WTC11 (cell line): ENCODE measurements at regions not wholly inside any gene's neighbourhood (a gene's known extent, or its start where the extent isn't known, plus 50 kb on each side); places are given as distances from the start of the nearest gene placed in this dataset.

Experiments
- ATAC-seq: fragments of 200-7000 bp; cut with Tn5 transposase; 2 replicates; pipeline ENCODE4 v1.10.0; 2021; ENCODE audit warnings: mild to moderate bottlenecking, moderate library complexity
- CTCF ChIA-PET: fragments of 300-600 bp; sonication (Branson Sonifier 250); formaldehyde crosslinking; loops from one replicate; lab custom pipeline; 2021; ENCODE audit warnings: antibody characterized with exemption; lab: Charles Lee
- POLR2A ChIA-PET: fragments of 350-600 bp; sonication (Branson Sonifier 250); formaldehyde crosslinking; loops from one replicate; lab custom pipeline; 2021; ENCODE audit warnings: antibody characterized with exemption; lab: Charles Lee
- DNase-seq: peaks from one replicate; pipeline ENCODE4 v3.0.0; 2021; ENCODE audit warnings: low spot score
- H3K27ac Mint-ChIP-seq: 2 replicates; pipeline ENCODE4 v1.8.0; 2021; ENCODE audit warnings: mixed read lengths
- H3K27me3 Mint-ChIP-seq: 2 replicates; pipeline ENCODE4 v1.8.0; 2021; ENCODE audit warnings: low read depth, mild to moderate bottlenecking, moderate library complexity, mixed read lengths
- H3K36me3 Mint-ChIP-seq: 2 replicates; pipeline ENCODE4 v1.8.0; 2021; ENCODE audit warnings: mixed read lengths
- H3K4me1 Mint-ChIP-seq: 2 replicates; pipeline ENCODE4 v1.8.0; 2022; ENCODE audit warnings: mixed read lengths
- H3K4me3 Mint-ChIP-seq: 2 replicates; pipeline ENCODE4 v1.8.0; 2021; ENCODE audit warnings: mild to moderate bottlenecking, moderate library complexity, mixed read lengths
- H3K9me3 Mint-ChIP-seq: 2 replicates; pipeline ENCODE4 v1.8.0; 2021; ENCODE audit warnings: mixed read lengths
- FOXJ3 ChIP-seq: sonication (generic); formaldehyde crosslinking; IDR thresholded peaks from 2 replicates; pipeline ENCODE4 v1.9.0; 2021; ENCODE audit warnings: missing genetic modification reagents, mild to moderate bottlenecking, borderline replicate concordance
- MLX ChIP-seq: sonication (generic); formaldehyde crosslinking; IDR thresholded peaks from 2 replicates; pipeline ENCODE4 v1.8.1; 2023; ENCODE audit warnings: mild to moderate bottlenecking, missing genetic modification reagents, moderate library complexity
- NR1H2 ChIP-seq: sonication (generic); formaldehyde crosslinking; IDR thresholded peaks from 2 replicates; pipeline ENCODE4 v1.9.0; 2021; ENCODE audit warnings: mild to moderate bottlenecking, moderate library complexity, missing genetic modification reagents
- SMAD3 ChIP-seq: sonication (generic); formaldehyde crosslinking; IDR thresholded peaks from 2 replicates; pipeline ENCODE4 v1.8.0; 2022; ENCODE audit warnings: missing genetic modification reagents, mild to moderate bottlenecking, borderline replicate concordance
- SP1 ChIP-seq: sonication (generic); formaldehyde crosslinking; conservative IDR thresholded peaks from 2 replicates; pipeline ENCODE4 v1.8.1; 2022; ENCODE audit warnings: missing genetic modification reagents
- TCF7 ChIP-seq: sonication (generic); formaldehyde crosslinking; IDR thresholded peaks from 2 replicates; pipeline ENCODE4 v1.8.0; 2022; ENCODE audit warnings: mild to moderate bottlenecking, low read depth, missing genetic modification reagents, moderate library complexity
- TEAD1 ChIP-seq: sonication (generic); formaldehyde crosslinking; IDR thresholded peaks from 2 replicates; pipeline ENCODE4 v1.8.0; 2022; ENCODE audit warnings: mild to moderate bottlenecking, missing genetic modification reagents
- ZMAT4 ChIP-seq: fragments of 250-450 bp; sonication (Bioruptor Pico); IDR thresholded peaks from 2 replicates; pipeline ENCODE4 v1.9.0; 2021; ENCODE audit warnings: mild to moderate bottlenecking
- TF ChIP-seq, protein P1 (sequence below): fragments of 250-450 bp; sonication (Bioruptor Pico); IDR thresholded peaks from 2 replicates; pipeline ENCODE4 v1.9.0; 2021; ENCODE audit warnings: mild to moderate bottlenecking
- TF ChIP-seq, protein P2 (sequence below): sonication (generic); formaldehyde crosslinking; IDR thresholded peaks from 2 replicates; pipeline ENCODE4 v1.8.0; 2023; ENCODE audit warnings: missing genetic modification reagents
- TF ChIP-seq, protein P3 (sequence below): fragments of 250-450 bp; sonication (Bioruptor Pico); IDR thresholded peaks from 2 replicates; pipeline ENCODE4 v1.9.0; 2021; ENCODE audit warnings: mild to moderate bottlenecking, borderline replicate concordance
- TF ChIP-seq, protein P4 (sequence below): sonication (generic); formaldehyde crosslinking; IDR thresholded peaks from 2 replicates; pipeline ENCODE4 v1.8.0; 2022; ENCODE audit warnings: mild to moderate bottlenecking, missing genetic modification reagents
- TF ChIP-seq, protein P5 (sequence below): sonication (generic); formaldehyde crosslinking; IDR thresholded peaks from 2 replicates; pipeline ENCODE4 v1.8.1; 2022; ENCODE audit warnings: mild to moderate bottlenecking, missing genetic modification reagents, moderate library complexity, borderline replicate concordance
- TF ChIP-seq, protein P6 (sequence below): sonication (generic); formaldehyde crosslinking; IDR thresholded peaks from 2 replicates; pipeline ENCODE4 v1.8.1; 2022; ENCODE audit warnings: mild to moderate bottlenecking, moderate library complexity, missing genetic modification reagents

DNA sequence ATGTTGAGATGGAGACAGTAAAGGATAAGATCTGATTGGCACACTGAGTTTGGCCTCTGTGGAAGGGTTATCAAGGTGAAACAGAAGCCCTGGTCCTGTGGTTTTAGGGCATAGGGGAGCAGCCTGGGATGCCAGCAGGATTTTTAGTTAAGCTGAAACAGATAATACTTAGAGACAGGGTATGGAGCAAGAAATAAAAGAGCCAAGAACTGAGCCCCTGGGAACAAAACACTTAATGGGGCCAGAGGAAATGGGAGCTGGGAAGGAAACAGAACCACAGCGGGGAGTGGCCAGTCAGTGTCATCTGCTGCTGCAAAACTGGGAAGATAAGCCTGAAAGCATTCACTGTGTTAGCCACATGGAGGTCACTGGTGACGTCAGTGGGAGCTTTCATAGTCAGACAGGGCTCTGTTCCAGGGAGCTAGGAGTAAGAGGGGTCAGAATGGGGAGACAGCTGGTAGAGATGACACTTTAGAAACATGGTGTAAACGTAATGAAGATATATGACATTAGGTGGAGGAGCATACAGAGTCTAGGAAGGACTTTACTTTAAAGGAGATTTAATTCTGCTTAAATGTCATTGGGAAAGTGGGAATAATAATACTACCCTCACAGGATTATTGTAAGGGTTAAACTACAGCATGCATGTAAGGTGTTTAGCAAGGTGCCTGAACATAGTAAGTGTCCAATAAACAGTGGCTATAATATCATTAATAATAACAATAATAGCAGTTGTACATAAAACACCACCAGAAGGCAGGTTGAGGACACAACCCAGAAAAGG is 172.7 kb upstream of the CTNNB1 start:
- CTCF ChIA-PET, result interaction anchor here (0.8 kb wide), 1 partner anchor 9 kb away, joined by 3 read pairs; no protein-coding TSS in a partner anchor
- Mint-ChIP-seq H3K4me1 (peaks cover 8% of the 10 kb centered on the region; the same call in 1 of the 2 replicates), H3K27ac (no peak overlapping the region), H3K4me3 (no peak overlapping the region), H3K9me3 (no peaks in the 10 kb centered on the region), H3K36me3 (no peaks in the 10 kb centered on the region), H3K27me3 (no peaks in the 10 kb centered on the region)
- ATAC-seq, result no peak; the same call in 1 of the 2 replicates
- TF ChIP-seq, protein P1, sequence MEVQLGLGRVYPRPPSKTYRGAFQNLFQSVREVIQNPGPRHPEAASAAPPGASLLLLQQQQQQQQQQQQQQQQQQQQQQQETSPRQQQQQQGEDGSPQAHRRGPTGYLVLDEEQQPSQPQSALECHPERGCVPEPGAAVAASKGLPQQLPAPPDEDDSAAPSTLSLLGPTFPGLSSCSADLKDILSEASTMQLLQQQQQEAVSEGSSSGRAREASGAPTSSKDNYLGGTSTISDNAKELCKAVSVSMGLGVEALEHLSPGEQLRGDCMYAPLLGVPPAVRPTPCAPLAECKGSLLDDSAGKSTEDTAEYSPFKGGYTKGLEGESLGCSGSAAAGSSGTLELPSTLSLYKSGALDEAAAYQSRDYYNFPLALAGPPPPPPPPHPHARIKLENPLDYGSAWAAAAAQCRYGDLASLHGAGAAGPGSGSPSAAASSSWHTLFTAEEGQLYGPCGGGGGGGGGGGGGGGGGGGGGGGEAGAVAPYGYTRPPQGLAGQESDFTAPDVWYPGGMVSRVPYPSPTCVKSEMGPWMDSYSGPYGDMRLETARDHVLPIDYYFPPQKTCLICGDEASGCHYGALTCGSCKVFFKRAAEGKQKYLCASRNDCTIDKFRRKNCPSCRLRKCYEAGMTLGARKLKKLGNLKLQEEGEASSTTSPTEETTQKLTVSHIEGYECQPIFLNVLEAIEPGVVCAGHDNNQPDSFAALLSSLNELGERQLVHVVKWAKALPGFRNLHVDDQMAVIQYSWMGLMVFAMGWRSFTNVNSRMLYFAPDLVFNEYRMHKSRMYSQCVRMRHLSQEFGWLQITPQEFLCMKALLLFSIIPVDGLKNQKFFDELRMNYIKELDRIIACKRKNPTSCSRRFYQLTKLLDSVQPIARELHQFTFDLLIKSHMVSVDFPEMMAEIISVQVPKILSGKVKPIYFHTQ (CRISPR knock-in tag), result no peak
- TF ChIP-seq TCF7 (CRISPR knock-in tag) (no peak), NR1H2 (no peak), ZMAT4 (CRISPR knock-in tag) (no peak), SP1 (CRISPR knock-in tag) (no peak), MLX (CRISPR knock-in tag) (no peak), TEAD1 (CRISPR knock-in tag) (no peak), FOXJ3 (no peak), SMAD3 (CRISPR knock-in tag) (no peak)
- TF ChIP-seq, protein P2, sequence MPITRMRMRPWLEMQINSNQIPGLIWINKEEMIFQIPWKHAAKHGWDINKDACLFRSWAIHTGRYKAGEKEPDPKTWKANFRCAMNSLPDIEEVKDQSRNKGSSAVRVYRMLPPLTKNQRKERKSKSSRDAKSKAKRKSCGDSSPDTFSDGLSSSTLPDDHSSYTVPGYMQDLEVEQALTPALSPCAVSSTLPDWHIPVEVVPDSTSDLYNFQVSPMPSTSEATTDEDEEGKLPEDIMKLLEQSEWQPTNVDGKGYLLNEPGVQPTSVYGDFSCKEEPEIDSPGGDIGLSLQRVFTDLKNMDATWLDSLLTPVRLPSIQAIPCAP (CRISPR knock-in tag), result no peak
- TF ChIP-seq, protein P3, sequence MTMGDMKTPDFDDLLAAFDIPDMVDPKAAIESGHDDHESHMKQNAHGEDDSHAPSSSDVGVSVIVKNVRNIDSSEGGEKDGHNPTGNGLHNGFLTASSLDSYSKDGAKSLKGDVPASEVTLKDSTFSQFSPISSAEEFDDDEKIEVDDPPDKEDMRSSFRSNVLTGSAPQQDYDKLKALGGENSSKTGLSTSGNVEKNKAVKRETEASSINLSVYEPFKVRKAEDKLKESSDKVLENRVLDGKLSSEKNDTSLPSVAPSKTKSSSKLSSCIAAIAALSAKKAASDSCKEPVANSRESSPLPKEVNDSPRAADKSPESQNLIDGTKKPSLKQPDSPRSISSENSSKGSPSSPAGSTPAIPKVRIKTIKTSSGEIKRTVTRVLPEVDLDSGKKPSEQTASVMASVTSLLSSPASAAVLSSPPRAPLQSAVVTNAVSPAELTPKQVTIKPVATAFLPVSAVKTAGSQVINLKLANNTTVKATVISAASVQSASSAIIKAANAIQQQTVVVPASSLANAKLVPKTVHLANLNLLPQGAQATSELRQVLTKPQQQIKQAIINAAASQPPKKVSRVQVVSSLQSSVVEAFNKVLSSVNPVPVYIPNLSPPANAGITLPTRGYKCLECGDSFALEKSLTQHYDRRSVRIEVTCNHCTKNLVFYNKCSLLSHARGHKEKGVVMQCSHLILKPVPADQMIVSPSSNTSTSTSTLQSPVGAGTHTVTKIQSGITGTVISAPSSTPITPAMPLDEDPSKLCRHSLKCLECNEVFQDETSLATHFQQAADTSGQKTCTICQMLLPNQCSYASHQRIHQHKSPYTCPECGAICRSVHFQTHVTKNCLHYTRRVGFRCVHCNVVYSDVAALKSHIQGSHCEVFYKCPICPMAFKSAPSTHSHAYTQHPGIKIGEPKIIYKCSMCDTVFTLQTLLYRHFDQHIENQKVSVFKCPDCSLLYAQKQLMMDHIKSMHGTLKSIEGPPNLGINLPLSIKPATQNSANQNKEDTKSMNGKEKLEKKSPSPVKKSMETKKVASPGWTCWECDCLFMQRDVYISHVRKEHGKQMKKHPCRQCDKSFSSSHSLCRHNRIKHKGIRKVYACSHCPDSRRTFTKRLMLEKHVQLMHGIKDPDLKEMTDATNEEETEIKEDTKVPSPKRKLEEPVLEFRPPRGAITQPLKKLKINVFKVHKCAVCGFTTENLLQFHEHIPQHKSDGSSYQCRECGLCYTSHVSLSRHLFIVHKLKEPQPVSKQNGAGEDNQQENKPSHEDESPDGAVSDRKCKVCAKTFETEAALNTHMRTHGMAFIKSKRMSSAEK (CRISPR knock-in tag), result no peak
- TF ChIP-seq, protein P4, sequence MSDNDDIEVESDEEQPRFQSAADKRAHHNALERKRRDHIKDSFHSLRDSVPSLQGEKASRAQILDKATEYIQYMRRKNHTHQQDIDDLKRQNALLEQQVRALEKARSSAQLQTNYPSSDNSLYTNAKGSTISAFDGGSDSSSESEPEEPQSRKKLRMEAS, result no peak
- TF ChIP-seq, protein P5, sequence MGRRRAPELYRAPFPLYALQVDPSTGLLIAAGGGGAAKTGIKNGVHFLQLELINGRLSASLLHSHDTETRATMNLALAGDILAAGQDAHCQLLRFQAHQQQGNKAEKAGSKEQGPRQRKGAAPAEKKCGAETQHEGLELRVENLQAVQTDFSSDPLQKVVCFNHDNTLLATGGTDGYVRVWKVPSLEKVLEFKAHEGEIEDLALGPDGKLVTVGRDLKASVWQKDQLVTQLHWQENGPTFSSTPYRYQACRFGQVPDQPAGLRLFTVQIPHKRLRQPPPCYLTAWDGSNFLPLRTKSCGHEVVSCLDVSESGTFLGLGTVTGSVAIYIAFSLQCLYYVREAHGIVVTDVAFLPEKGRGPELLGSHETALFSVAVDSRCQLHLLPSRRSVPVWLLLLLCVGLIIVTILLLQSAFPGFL (CRISPR knock-in tag), result no peak
- TF ChIP-seq, protein P6, sequence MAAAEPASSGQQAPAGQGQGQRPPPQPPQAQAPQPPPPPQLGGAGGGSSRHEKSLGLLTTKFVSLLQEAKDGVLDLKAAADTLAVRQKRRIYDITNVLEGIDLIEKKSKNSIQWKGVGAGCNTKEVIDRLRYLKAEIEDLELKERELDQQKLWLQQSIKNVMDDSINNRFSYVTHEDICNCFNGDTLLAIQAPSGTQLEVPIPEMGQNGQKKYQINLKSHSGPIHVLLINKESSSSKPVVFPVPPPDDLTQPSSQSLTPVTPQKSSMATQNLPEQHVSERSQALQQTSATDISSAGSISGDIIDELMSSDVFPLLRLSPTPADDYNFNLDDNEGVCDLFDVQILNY (CRISPR knock-in tag), result no peak
- no peak for DNase-seq
- POLR2A ChIA-PET, result no interaction called here
